ENCODE measurements at regions not wholly inside any gene's neighbourhood (a gene's known extent, or its start where the extent isn't known, plus 50 kb on each side); places are given as distances from the start of the nearest gene placed in this dataset.

DNA sequence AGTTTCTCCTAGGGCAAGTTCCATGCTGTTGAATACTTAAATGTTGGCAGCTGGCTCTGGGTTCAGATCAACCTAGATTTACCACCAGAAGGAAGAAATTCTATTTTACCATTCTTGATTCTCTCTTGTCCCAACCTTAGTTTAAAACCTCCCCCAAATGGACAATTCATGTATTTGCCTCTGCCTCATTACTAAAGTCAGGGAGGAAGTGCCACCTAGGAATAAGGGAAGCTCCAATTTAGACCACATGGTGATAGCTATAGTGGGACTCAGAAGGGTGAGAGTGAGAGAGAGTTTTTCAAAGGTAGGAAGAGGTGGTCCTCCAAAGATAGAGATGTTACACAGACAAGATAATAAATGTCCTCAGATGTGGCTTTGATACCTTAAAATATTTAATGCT is 53.4 kb upstream of the PAM start:
- TF ChIP-seq, protein P1, sequence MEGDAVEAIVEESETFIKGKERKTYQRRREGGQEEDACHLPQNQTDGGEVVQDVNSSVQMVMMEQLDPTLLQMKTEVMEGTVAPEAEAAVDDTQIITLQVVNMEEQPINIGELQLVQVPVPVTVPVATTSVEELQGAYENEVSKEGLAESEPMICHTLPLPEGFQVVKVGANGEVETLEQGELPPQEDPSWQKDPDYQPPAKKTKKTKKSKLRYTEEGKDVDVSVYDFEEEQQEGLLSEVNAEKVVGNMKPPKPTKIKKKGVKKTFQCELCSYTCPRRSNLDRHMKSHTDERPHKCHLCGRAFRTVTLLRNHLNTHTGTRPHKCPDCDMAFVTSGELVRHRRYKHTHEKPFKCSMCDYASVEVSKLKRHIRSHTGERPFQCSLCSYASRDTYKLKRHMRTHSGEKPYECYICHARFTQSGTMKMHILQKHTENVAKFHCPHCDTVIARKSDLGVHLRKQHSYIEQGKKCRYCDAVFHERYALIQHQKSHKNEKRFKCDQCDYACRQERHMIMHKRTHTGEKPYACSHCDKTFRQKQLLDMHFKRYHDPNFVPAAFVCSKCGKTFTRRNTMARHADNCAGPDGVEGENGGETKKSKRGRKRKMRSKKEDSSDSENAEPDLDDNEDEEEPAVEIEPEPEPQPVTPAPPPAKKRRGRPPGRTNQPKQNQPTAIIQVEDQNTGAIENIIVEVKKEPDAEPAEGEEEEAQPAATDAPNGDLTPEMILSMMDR (IDR thresholded peaks at IDR 0.05; ENCODE audit: poor library complexity, severe bottlenecking), result no peak
- TF ChIP-seq POLR2AphosphoS5 (IDR thresholded peaks at IDR 0.05), result no peak
- TF ChIP-seq EP300 (conservative IDR thresholded peaks at IDR 0.05; ENCODE audit: poor library complexity, severe bottlenecking), result no peak
- no peak for TF ChIP-seq MXI1 (conservative IDR thresholded peaks at IDR 0.05; ENCODE audit: poor library complexity, severe bottlenecking)
- no peak for TF ChIP-seq EZH2 (IDR thresholded peaks at IDR 0.05; ENCODE audit: borderline replicate concordance, insufficient read depth, low read length, poor library complexity, severe bottlenecking)
- TF ChIP-seq, protein P2, sequence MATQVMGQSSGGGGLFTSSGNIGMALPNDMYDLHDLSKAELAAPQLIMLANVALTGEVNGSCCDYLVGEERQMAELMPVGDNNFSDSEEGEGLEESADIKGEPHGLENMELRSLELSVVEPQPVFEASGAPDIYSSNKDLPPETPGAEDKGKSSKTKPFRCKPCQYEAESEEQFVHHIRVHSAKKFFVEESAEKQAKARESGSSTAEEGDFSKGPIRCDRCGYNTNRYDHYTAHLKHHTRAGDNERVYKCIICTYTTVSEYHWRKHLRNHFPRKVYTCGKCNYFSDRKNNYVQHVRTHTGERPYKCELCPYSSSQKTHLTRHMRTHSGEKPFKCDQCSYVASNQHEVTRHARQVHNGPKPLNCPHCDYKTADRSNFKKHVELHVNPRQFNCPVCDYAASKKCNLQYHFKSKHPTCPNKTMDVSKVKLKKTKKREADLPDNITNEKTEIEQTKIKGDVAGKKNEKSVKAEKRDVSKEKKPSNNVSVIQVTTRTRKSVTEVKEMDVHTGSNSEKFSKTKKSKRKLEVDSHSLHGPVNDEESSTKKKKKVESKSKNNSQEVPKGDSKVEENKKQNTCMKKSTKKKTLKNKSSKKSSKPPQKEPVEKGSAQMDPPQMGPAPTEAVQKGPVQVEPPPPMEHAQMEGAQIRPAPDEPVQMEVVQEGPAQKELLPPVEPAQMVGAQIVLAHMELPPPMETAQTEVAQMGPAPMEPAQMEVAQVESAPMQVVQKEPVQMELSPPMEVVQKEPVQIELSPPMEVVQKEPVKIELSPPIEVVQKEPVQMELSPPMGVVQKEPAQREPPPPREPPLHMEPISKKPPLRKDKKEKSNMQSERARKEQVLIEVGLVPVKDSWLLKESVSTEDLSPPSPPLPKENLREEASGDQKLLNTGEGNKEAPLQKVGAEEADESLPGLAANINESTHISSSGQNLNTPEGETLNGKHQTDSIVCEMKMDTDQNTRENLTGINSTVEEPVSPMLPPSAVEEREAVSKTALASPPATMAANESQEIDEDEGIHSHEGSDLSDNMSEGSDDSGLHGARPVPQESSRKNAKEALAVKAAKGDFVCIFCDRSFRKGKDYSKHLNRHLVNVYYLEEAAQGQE (IDR thresholded peaks at IDR 0.05; ENCODE audit: borderline replicate concordance), result no peak
